ENCODE measurements at regions not wholly inside any gene's neighbourhood (a gene's known extent, or its start where the extent isn't known, plus 50 kb on each side); places are given as distances from the start of the nearest gene placed in this dataset.

DNA sequence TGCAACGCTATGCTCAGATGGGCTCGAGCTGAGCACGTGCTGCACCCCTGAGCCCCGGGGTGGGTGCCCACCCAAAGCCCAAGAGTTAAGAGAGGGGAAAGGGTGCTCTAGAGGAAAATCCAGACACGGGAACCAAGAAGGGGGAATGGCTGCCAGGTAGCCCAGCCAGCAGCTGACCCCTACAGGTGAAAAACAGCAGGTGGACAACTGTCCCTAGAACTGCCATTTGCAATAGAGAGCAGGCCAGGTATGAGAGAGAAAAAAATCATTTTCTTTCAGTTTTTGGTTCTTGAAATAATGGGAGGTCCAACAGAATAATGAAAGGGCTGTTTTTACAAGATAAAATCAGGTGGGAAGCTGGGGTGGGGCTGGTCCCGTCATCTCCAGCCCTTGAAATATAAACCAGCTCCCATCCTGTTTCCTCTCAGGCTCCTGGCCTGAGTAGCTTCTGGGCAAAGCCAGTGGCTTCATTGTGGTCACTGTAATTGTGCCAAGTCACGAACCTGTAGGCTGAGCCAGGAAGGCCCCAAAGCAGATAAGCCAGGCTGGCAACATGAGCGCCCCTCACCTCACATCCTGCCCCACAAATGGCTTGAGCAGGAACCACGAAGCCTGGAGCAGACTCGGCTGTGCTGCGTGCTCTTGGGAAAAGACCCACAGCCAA lies 257.8 kb downstream of the SNX10 start:
- no peak overlapping the region for H3K4me2 ChIP-seq
- H3K4me3 ChIP-seq = no peak overlapping the region
- H3K9me3 ChIP-seq = 0 out of 3 replicates have a peak, but pooled peaks cover 2% of the 10 kb centered on the region
- ATAC-seq (no peak), FAIRE-seq (no peak), DNase-seq (ENCODE audit: low read depth in 1 of 2, low spot score in 1 of 2) (no peak)
- CTCF ChIA-PET = interaction anchor here (1.4 to 1.8 kb wide), 3 partner anchors 11 to 56 kb away, joined by 3 to 8 read pairs (median 3); no protein-coding TSS in a partner anchor
- H3K4me1 ChIP-seq = no peaks in the 10 kb centered on the region
- POLR2A ChIA-PET = no interaction called here
- H3K27ac ChIP-seq = no peak overlapping the region
- 27% methylated on average over 7 of the region's 11 CpGs for WGBS (ENCODE audit: missing lambda C conversion rate)
- TF ChIP-seq TP53 (CRISPR knock-in tag; IDR thresholded peaks at IDR 0.05) = no peak
- no peak for TF ChIP-seq HOXA7 (CRISPR knock-in tag; IDR thresholded peaks at IDR 0.05)
- TF ChIP-seq HOXB5 (CRISPR knock-in tag; IDR thresholded peaks at IDR 0.05) = no peak
- TF ChIP-seq CBX2 (IDR thresholded peaks at IDR 0.05; ENCODE audit: borderline replicate concordance, low read depth) = no peak
- no peak for TF ChIP-seq EP300 (IDR thresholded peaks at IDR 0.05)
- TF ChIP-seq, protein P1, sequence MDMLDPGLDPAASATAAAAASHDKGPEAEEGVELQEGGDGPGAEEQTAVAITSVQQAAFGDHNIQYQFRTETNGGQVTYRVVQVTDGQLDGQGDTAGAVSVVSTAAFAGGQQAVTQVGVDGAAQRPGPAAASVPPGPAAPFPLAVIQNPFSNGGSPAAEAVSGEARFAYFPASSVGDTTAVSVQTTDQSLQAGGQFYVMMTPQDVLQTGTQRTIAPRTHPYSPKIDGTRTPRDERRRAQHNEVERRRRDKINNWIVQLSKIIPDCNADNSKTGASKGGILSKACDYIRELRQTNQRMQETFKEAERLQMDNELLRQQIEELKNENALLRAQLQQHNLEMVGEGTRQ (IDR thresholded peaks at IDR 0.05) = no peak
- no peak for TF ChIP-seq ZFP36 (IDR thresholded peaks at IDR 0.05; ENCODE audit: borderline replicate concordance, partially characterized antibody)
- no peak for TF ChIP-seq FOXS1 (CRISPR knock-in tag; IDR thresholded peaks at IDR 0.05)
- TF ChIP-seq CBX8 (IDR thresholded peaks at IDR 0.05) = no peak
- no peak for TF ChIP-seq EHF (CRISPR knock-in tag; IDR thresholded peaks at IDR 0.05)
- TF ChIP-seq JUN (IDR thresholded peaks at IDR 0.05) = no peak
- TF ChIP-seq, protein P2, sequence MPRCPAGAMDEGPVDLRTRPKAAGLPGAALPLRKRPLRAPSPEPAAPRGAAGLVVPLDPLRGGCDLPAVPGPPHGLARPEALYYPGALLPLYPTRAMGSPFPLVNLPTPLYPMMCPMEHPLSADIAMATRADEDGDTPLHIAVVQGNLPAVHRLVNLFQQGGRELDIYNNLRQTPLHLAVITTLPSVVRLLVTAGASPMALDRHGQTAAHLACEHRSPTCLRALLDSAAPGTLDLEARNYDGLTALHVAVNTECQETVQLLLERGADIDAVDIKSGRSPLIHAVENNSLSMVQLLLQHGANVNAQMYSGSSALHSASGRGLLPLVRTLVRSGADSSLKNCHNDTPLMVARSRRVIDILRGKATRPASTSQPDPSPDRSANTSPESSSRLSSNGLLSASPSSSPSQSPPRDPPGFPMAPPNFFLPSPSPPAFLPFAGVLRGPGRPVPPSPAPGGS (IDR thresholded peaks at IDR 0.05) = no peak
- no peak for TF ChIP-seq POLR2AphosphoS2 (conservative IDR thresholded peaks at IDR 0.05; ENCODE audit: low read length)
- no peak for TF ChIP-seq NFE2L2 (conservative IDR thresholded peaks at IDR 0.05; ENCODE audit: low read length)
- no peak for TF ChIP-seq CHD2 (IDR thresholded peaks at IDR 0.05; ENCODE audit: low read length, partially characterized antibody)
- TF ChIP-seq RCOR1 (IDR thresholded peaks at IDR 0.05; ENCODE audit: low read depth, low read length) = no peak
- no peak for TF ChIP-seq ESRRA (IDR thresholded peaks at IDR 0.05; ENCODE audit: borderline replicate concordance, low read length)
- TF ChIP-seq RFX5 (IDR thresholded peaks at IDR 0.05) = no peak

DNA sequence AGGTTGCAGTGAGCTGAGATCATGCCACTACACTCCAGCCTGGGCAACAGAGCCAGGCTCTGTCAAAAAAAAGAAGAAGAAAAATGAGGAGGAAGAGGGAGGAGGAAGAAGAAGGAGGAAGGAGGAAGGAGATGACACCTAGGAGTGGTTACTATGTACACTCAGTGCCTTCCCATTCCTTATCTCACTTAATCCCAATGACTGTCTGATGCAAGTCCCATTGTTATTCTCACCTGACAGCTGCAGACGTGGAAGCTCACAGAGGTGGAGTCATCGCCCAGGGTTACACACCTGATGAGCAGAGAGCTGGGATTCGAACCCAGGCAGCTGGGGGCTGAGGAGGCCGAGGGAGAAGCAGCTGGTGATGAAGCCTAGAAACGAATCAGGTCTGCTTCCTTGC lies 258.8 kb downstream of the SNX10 start:
- FAIRE-seq (no peak), DNase-seq (ENCODE audit: low read depth in 1 of 2, low spot score in 1 of 2) (no peak), ATAC-seq (no peak)
- Histone ChIP-seq H3K4me2 (no peak overlapping the region), H3K27ac (no peak overlapping the region), H3K4me1 (no peaks in the 10 kb centered on the region), H3K9me3 (0 out of 3 replicates have a peak, but pooled peaks cover 2% of the 10 kb centered on the region), H3K4me3 (no peak overlapping the region)
- 15% methylated on average over 4 of the region's 5 CpGs for WGBS (ENCODE audit: missing lambda C conversion rate)
- TF ChIP-seq RCOR1 (IDR thresholded peaks at IDR 0.05; ENCODE audit: low read depth, low read length) (no peak), RARB (CRISPR knock-in tag; IDR thresholded peaks at IDR 0.05) (no peak), NPAS2 (CRISPR knock-in tag; IDR thresholded peaks at IDR 0.05; ENCODE audit: borderline replicate concordance) (no peak), SMC3 (IDR thresholded peaks at IDR 0.05) (no peak), TP53 (CRISPR knock-in tag; IDR thresholded peaks at IDR 0.05) (no peak), RAD21 (conservative IDR thresholded peaks at IDR 0.05 in 1 of 2, IDR thresholded peaks at IDR 0.05 in 1 of 2) (no peak), HOXB5 (CRISPR knock-in tag; IDR thresholded peaks at IDR 0.05) (no peak), NR3C1 (IDR thresholded peaks at IDR 0.05) (no peak), KDM5A (IDR thresholded peaks at IDR 0.05) (no peak)
- TF ChIP-seq, protein P3, sequence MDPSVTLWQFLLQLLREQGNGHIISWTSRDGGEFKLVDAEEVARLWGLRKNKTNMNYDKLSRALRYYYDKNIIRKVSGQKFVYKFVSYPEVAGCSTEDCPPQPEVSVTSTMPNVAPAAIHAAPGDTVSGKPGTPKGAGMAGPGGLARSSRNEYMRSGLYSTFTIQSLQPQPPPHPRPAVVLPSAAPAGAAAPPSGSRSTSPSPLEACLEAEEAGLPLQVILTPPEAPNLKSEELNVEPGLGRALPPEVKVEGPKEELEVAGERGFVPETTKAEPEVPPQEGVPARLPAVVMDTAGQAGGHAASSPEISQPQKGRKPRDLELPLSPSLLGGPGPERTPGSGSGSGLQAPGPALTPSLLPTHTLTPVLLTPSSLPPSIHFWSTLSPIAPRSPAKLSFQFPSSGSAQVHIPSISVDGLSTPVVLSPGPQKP (IDR thresholded peaks at IDR 0.05; ENCODE audit: low read depth, low read length) = no peak
- TF ChIP-seq, protein P4, sequence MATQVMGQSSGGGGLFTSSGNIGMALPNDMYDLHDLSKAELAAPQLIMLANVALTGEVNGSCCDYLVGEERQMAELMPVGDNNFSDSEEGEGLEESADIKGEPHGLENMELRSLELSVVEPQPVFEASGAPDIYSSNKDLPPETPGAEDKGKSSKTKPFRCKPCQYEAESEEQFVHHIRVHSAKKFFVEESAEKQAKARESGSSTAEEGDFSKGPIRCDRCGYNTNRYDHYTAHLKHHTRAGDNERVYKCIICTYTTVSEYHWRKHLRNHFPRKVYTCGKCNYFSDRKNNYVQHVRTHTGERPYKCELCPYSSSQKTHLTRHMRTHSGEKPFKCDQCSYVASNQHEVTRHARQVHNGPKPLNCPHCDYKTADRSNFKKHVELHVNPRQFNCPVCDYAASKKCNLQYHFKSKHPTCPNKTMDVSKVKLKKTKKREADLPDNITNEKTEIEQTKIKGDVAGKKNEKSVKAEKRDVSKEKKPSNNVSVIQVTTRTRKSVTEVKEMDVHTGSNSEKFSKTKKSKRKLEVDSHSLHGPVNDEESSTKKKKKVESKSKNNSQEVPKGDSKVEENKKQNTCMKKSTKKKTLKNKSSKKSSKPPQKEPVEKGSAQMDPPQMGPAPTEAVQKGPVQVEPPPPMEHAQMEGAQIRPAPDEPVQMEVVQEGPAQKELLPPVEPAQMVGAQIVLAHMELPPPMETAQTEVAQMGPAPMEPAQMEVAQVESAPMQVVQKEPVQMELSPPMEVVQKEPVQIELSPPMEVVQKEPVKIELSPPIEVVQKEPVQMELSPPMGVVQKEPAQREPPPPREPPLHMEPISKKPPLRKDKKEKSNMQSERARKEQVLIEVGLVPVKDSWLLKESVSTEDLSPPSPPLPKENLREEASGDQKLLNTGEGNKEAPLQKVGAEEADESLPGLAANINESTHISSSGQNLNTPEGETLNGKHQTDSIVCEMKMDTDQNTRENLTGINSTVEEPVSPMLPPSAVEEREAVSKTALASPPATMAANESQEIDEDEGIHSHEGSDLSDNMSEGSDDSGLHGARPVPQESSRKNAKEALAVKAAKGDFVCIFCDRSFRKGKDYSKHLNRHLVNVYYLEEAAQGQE (IDR thresholded peaks at IDR 0.05) = no peak
- TF ChIP-seq, protein P5, sequence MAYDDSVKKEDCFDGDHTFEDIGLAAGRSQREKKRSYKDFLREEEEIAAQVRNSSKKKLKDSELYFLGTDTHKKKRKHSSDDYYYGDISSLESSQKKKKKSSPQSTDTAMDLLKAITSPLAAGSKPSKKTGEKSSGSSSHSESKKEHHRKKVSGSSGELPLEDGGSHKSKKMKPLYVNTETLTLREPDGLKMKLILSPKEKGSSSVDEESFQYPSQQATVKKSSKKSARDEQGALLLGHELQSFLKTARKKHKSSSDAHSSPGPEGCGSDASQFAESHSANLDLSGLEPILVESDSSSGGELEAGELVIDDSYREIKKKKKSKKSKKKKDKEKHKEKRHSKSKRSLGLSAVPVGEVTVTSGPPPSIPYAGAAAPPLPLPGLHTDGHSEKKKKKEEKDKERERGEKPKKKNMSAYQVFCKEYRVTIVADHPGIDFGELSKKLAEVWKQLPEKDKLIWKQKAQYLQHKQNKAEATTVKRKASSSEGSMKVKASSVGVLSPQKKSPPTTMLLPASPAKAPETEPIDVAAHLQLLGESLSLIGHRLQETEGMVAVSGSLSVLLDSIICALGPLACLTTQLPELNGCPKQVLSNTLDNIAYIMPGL (CRISPR knock-in tag; IDR thresholded peaks at IDR 0.05; ENCODE audit: borderline replicate concordance) = no peak
- ChIA-PET POLR2A (no interaction called here), CTCF (interaction anchor here (1.4 kb wide), 1 partner anchor 185 kb away, joined by 3 read pairs; no protein-coding TSS in a partner anchor)

Measured in A549 (cell line).